KBM-7 (cell line): ENCODE measurements at regions not wholly inside any gene's neighbourhood (a gene's known extent, or its start where the extent isn't known, plus 50 kb on each side); places are given as distances from the start of the nearest gene placed in this dataset.

Experiments used
- DNase-seq: peaks from one replicate; pipeline ENCODE4 v3.0.0-alpha.2; 2015
- in situ Hi-C: fragments of 300-500 bp; cut with MboI; formaldehyde crosslinking; loops from 2 replicates; pipeline ENCODE4 v1.14.3; 2020; ENCODE audit warnings: low sequenced_read_pairs, low pct_unique_long_range_greater_than_20kb, mixed read lengths

GRCh38 chr10:14403359-14403758 lies 72.6 kb upstream of the FRMD4A start:
- in situ Hi-C loops = no loop called here
- no peak for DNase-seq

GRCh38 chr10:14399641-14400040 lies 68.9 kb upstream of the FRMD4A start:
- in situ Hi-C loops = no loop called here
- DNase-seq = no peak

GRCh38 chr10:14397066-14397465 lies 66.3 kb upstream of the FRMD4A start:
- in situ Hi-C loops = no loop called here
- DNase-seq = no peak

GRCh38 chr10:14396411-14397048 lies 65.8 kb upstream of the FRMD4A start:
- in situ Hi-C loops = no loop called here
- no peak for DNase-seq

GRCh38 chr10:14394179-14394578 lies 63.5 kb upstream of the FRMD4A start:
- no peak for DNase-seq
- in situ Hi-C loops = no loop called here

- in situ Hi-C loops = no loop called here
- no peak for DNase-seq
Measured at GRCh38 chr10:14391342-14391741, 60.6 kb upstream of the FRMD4A start.

GRCh38 chr10:14389981-14390590 lies 59.4 kb upstream of the FRMD4A start:
- DNase-seq = no peak
- in situ Hi-C loops = no loop called here

GRCh38 chr10:14385596-14386593 lies 55.2 kb upstream of the FRMD4A start:
- in situ Hi-C loops = no loop called here
- no peak for DNase-seq

GRCh38 chr10:14384915-14385314 lies 54.2 kb upstream of the FRMD4A start:
- in situ Hi-C loops = no loop called here
- no peak for DNase-seq

- no peak for DNase-seq
- in situ Hi-C loops = no loop called here
Measured at GRCh38 chr10:14384116-14384730, 53.5 kb upstream of the FRMD4A start.

GRCh38 chr10:14383266-14383665 lies 52.5 kb upstream of the FRMD4A start:
- no peak for DNase-seq
- in situ Hi-C loops = no loop called here

GRCh38 chr10:14382531-14382930 lies 51.8 kb upstream of the FRMD4A start:
- in situ Hi-C loops = no loop called here
- DNase-seq = no peak

GRCh38 chr10:14382022-14382421 lies 51.3 kb upstream of the FRMD4A start:
- DNase-seq = no peak
- in situ Hi-C loops = no loop called here

- DNase-seq = no peak
- in situ Hi-C loops = no loop called here
Measured at GRCh38 chr10:14381475-14381874, 50.8 kb upstream of the FRMD4A start.

GRCh38 chr10:14380746-14381145 lies 50.0 kb upstream of the FRMD4A start:
- DNase-seq = no peak
- in situ Hi-C loops = no loop called here
